NCI-H2171 treated with DMSO at 0.1 percent for 48 hours (cell line): ENCODE measurements at regions not wholly inside any gene's neighbourhood (a gene's known extent, or its start where the extent isn't known, plus 50 kb on each side); places are given as distances from the start of the nearest gene placed in this dataset.

Experiments
- DNase-seq: peaks from one replicate; lab custom pipeline; 2025; lab: John Stamatoyannopoulos, UW

DNA sequence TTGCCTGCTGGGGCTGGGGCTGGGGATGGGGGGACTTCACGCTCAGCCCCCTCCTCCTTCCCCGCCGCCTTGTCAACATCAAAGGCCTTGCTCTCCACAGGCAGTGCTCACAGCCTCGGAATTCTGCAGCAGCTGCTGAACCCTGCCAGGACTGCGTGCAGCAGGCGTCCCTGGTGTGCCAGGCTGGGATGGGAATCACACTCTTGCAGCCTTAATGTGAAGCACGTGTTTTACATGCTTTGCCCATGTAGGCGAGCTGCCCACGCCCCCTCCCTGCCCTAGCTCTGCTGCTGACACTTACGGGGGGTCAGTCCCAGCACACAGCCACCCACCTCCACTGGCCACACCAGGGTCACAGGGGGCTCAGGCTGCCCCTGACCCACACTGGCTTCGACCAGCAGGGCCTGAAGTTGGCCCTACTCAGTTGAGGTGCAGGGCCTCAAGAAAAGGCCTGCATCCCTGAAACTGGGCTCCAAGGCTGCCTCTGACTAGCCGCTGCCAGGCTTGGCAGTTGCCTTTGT lies 276.2 kb upstream of the RTL1 start:
- DNase-seq: no peak

DNA sequence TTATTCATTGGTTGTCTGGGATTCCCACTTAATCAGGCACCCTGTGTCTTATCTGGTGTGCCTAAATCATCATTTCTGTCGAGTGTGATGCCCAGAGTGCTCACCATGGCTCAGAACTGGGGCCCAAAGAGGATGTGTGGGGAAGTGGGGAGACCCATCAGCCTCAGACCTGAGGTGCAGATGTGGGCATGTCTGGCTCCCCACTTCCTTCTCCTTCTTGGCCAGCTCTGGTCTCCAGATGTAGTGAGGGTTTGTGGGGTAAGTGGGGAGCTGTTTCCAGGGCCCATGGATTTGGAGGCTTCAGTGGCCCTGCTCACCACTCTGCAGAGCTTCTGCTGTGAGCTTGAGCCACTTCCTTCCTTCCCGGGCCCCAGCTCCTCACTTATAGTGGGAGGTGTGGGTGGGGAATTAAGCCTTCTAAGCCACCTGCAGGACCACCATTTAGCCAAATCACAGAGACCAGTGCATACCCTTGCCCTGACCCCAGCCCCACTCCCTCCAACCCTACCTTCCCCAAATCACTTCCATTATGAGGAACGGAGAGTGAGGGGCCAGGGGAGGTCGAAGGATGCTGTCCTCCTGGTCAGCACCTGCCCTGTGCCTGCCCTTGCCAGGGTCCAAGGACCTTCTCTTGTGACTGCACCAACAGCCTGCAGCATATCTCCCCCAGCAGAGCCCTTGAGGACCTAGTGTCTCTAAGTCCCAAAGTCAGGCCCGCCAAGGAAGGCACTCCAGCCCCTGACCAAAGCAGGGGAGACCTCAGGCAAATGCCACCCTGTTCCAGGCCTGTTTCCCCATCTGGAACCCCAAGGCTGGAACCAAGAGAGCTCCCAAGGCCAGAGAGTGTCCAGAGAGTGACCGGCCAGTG lies 278.2 kb upstream of the RTL1 start:
- DNase-seq: no peak

DNA sequence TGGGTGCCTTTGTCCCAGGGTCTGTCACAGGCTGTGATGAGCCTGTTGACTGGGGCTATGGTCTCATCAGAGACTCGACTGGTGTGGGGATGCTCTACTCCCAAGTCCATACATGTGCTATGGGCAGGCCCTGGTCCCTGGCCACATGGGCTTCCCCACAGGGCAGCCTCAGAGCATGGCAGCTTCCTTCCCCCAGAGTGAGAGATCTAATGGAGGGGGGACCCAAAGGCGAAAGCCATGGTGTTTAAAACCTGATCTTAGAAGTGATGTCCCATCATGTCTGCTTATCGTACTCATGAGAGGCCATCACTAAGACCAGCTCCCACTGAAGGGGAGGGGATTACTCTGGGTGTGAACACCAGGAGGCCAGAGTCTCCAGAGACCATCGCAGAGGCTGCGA lies 279.0 kb upstream of the RTL1 start:
- DNase-seq: no peak

DNA sequence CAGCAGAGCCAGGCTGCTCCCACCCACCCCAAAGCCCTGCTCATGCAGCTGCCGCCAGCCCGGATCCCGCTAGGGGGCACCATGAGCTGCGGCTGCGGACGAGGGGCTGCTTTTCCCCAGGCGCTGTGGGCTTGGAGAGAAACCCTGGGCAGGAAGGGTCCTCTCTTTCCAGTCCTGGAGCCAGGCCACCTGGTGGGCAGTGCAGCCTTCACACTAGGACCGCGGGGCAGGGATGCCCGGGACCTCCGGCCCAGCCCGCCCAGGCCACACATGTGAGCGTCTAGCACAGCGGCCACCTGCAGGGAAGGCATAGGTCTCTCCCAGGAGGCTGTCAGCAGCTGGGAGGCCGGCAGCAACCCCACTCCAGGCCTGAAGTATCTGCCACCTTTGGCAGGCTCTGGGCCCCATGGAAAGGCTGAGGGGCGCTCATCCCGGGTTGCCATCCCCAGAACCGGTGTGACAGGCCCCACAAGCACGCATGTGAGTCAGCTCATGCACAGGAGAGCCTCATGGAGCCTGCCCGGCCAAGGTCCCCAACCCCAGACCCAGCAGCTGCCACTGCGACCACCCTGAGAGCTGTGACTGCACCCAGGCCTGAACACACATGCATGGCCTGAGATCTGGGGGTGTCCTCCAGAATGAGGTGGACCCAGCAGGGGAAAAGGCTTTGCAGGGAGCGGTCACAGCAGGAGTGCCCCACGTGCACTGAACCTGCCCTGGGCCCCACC lies 280.0 kb upstream of the RTL1 start:
- DNase-seq: no peak

DNA sequence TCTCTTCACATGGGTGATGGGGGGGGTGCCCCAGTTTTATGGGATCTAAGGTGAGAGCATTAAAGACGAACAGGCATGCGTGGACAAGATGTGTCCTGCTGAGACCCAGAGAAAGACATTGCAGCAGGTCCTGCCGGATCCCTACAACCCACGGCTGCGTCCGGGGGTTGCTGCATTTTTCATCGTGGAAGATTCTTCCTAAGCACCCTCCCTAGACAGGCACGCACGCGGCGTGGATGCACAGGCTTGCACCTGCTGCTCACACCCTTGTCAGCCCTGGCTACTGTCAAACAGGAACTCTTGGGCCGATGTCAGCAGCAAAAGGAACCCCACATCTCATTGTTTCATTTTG lies 280.6 kb upstream of the RTL1 start:
- no peak for DNase-seq

DNA sequence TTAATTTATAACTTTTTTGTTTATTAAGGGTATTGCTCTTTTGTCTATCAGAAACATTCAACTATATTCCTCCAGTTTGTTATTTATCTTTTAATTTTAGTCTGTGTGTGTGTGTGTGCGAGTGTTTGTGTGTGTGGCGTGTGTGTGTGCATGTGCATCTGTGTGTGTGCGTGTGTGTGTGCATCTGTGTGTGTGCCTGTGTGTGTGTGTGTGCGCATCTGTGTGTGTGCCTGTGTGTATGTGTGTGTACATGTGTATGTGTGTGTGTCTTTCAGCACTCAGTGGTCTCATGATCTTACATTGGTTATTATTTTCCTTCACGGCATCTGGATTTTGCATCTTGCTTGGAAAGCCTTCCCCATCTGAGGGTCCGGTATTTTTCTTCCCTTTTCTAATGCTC lies 281.1 kb upstream of the RTL1 start:
- no peak for DNase-seq

DNA sequence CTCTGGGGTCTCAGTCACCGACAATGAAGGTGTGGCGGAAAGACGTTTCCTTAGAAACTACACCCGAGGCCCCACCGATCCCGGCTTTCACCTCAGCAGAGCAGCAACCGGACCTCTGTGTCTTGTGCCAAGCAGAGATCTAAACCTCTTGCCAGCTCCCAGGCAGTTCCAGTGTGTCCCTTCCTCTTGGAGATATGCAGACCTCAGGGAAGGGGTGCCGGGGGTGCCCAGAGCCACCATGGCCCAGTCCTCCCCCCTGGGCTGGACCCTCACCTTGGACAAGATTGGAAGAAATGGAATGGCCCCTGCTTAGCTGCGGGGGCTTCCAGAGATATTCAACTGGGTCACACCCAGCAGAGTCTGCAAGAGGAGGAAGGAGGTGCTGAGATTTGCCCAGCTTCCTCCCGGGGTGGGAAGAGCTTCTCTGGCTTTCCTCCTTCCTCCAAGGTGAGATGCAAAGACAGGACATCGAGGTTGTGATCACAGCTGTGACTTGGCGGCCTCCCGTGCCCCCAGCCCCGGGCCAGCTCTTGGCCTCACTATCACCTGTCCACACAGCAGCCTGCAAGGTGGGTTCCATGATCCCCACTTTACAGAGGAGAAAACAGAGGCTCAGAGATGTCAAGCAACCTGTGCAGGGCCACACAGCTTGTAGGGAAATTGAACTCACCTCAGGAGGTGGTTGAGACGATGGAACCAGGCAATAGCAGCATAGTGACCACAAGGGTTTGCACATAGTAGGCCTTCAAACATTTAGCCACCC lies 281.7 kb upstream of the RTL1 start:
- DNase-seq: no peak

DNA sequence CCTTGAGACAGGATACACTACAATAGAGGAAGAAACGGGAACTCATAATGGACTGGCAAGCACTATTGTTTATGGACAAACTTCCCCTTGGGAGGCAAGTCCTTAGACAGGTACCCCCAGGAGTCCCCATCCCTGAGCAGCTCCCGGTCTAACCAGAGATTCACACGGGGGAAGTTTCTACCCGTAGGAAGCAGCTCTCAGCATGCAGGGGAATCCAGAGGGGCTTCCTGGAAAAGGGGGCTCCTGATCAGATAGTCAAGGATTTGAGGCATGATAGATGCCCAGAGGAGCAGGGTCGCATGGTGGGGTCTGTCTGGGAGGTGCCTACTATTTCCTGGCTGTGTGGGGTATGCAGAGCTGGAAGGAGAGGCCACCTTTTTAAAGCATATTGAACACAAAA lies 282.4 kb upstream of the RTL1 start:
- DNase-seq: no peak

DNA sequence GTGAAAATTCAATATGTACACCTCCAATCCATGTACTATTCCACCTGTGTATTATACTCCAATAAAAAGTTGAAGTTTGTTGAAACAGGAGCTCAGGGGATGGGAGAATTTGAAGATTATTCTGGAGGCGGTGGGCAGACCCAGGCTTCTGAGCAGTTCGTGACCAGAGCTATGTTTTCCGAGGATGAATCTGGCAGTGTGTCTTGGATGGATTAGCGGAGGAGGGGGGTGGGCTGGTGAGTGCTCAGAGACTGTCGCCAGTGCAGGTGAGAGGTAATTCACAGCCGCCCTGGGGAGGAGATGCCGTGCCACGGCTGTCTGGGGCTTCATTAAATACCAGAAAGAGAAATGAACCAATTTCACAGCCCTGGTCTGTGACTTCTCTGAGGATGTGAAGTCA lies 283.0 kb upstream of the RTL1 start:
- DNase-seq: no peak

DNA sequence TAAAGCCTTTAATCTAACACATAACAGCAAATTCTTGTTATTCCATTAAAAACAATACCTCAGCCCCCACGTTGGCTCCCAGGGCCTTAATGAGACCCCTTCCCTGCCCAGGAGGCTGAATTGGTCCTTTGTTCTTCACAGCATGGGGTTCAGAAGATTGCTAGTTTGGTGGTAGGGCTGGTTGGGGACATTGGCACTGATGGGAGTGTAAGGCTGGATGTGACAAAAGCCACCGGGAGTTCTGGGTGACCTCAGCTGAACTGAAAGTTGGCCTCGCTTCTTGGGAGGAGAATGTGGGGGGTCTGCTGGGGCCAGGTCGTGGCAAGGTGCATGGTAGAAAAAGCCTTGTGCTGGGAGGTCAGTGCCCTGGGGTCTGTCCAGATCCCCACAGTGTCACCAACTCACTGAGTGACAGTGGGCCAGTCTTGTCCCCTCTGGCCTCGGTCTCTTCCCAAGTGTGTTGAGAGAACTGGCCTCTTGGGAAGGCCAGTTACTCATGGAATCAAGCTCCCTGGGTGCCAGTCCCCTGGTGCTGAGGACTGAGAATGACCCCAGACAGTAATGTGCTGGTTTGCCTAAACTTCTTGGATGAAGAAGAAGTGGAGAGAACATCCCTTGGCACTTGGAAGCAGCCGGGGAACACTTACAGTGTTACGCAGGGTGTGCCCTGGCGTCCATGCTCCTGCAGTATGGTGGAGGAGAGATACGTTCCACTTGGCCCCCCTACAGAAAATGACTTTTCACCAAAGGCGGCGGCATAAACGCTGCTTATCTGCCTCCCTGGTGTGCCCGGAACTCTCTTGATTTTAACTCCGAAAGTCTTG lies 283.7 kb upstream of the RTL1 start:
- no peak for DNase-seq

DNA sequence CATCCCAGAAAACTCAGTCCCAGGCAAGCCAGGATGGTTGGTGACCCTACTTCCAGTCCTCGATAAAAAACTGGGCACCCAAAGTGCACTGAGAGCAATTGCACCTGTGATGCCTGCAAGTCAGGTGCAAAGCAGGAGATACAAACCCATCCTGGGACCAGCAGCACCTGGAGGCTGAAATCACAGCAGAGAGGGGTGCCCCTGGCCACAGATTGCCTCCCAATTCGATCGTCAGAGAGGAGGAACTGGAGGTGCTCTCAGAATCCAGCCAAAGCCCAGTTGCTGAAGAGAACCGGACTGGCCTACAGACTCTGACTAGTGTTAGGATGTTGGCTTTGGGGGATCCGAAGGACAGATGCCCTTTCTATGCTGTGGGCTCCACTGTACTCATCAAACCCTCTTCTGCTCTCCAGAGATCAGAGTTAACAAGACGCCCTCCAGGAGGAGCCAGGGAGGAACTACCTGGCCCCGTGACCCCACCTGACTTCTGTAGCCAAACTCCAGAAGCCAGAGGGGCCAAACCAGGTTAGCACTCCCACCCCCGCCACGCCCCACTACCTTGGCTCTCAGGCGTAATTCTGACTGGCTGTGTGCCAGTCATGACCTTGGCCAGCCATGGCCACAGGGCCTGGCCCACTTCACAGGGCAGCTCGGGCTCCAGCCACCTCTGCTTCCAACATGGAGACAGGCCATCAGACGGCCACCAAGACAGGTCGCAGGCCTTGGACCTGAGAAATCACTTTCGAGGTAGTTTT lies 284.5 kb upstream of the RTL1 start:
- no peak for DNase-seq

DNA sequence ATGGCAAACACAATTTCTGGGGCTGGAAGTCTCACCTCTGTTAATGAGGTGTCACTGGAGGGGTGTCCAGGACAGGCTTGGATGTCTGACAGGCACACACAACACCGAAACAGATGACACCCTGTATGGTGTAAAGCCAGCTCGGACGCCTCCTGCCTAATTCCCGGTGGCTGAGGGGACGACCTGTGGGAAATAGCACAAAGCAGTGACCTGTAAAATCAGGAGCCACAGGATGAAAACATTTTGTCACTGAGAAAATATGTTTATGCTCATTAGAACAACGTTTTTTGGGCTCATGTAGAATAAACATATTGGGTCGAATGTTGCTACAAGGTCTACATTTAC lies 285.0 kb upstream of the RTL1 start:
- no peak for DNase-seq

DNA sequence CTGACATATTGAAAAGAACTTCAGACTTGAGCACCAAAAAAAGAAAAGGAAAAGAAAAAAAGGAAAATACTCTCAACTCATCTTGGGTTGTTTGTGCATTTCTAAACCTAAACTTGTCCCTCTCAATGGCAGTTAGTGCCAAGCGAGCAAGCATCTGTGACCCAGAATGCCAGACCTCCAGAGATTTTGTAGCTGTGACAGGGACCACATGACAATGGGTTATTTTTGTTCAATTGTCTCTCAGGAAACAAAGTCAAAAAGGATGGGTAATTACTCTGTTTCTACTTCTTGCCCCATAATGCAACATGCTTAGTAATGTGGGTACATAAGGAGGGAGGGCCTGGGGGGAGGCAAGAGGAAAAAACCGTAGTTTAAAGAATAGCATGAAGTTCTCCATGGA lies 285.7 kb upstream of the RTL1 start:
- no peak for DNase-seq

DNA sequence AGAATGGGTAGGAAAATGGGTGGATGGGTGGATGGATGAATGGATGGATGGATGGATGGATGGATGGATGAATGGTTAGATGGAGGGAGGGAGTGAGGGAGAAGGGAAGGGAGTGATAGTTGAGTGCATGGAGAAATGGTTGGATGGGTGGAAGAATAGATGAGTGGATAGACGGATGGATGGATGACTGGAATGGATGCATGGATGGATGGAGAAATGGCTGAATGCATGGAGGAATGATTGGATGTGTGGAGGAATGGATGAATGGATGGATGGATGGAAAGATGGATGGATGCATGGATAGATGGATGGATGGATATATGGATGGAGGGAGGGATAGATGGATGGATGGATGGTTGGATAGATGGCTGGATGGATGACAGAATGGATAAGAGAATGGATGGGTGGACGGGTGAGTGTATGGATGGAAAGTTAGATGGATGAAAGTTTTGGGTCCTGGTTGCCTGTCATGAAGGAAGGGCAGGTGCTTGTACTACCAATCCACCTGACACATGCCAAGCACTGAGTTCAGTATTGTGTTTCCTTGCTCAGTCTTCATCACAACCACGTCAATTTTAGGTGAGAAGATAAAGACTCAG lies 286.5 kb upstream of the RTL1 start:
- no peak for DNase-seq

DNA sequence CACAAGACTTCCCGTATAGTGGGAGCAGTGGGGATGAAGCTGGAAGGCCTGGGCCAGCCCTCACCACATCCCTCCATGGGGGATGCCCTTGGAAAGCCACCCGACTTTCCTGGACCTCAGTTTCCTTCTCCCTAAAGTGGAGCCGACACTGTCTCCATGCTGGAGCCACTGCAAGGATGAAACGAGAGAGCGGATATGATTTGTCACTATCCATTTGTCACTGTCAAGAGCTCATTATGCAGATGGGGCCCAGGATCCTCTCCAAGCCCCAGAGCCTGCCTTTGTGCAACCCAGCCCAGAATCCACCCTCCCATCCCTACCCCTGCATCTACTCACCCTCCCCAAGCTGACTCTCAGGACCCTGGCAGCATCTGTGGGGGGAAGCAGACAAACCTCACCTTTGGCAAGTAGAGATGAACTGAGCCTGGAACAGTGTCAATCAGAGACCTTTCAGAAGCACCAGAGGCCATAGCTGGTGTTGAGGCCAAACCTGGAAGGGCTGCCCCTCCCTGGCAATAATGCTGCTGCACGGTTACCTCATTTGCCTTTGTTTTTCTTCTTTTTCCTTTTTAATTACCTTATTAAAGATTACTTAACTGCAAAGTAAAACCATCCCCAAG lies 287.7 kb upstream of the RTL1 start:
- DNase-seq: no peak

DNA sequence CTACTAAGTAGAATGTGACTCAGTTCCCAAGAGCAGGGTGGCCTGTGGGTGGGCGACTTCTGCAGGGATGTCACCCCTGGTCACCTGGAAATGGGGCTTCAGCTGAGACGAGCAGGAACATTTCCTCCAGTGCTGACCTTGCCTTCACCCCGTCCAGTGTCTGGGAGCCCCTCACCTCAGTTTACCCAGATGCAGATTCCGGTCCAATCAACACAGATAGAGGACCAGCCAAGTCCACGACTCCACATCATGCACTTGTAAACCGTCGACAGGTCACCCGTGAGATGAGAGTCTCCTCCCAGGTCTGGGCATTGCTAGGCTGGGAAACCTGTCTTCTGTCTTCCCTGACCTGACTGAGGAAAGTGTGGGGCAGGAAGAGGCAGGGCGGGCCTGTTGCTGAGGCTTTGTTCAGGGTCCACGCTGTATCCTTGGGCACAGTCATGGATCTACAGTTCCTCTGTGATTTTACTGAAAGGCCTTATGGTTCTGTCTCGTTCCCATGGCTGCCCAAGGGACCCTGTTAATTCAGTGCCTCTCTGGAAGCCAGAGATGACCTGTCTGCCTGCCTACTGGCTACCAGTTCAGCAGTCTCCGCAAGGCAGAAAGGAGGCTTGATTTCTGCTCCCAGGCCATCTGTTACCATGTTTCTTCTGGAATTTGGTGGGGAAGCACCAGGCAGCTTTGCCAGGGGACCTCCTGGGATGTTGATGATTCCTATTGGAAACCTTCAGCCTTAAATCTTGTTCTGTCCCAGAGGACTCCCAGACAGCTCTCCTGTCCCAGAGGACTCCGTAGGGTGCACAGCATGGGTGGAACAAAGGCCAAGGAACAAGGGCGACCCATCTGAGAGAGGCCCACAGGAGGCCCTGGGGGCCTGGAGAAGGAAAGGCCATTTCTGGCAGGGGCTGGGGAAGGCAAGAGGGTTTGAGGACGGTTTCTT lies 288.5 kb upstream of the RTL1 start:
- no peak for DNase-seq

DNA sequence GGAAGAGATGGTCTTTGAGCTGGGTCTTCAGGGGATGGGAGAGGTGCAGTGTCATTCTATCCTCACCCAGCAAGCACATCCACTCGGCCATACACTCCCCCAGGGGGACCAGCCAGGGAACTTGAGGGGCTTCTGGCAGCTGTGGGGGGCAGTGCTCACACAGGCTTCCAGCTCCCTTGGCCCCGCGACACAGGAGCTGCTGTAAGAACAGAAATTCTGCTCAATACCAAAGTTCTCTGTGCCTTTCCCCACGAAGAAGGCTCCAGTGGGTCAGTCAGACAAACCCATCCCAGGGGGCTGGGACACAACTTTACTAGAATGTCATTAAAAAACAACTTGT lies 289.1 kb upstream of the RTL1 start:
- no peak for DNase-seq

DNA sequence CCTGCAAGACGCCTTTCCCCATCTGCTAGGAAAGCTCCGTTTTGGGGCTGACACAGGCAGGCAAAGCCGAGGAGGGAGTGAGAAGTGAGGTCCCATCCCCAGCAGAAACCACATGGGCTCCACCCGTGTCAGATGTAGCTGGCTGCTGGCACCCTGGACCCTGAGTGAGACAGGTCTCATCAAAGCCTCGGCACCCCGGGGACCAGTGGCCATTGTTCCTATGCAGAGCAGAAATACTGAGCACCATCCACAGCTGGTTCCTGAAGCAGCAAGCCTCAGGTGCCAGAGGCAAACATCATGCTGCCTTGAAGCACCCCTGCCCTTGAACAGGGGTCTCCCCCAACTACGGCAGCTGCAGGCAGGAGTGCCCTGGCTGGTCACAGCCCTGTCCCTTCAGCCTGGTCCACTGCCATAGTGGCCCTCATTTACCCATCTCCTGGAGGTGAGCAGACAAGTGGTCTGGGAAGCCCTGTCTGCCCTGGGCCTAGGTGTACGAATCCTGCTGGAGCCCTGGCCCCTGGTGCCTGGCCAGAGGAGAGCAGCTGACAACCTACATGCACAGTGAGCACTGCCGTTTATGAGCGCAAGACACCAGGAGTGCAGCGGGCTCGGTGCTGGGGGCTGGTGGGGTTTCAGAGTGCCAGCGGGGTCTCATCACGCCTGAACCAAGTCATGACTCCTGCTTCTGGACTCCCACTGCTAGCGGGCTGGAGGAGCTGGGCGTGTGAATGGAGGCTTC lies 289.8 kb upstream of the RTL1 start:
- DNase-seq: peak; percentile 20
